ENCODE measurements at regions not wholly inside any gene's neighbourhood (a gene's known extent, or its start where the extent isn't known, plus 50 kb on each side); places are given as distances from the start of the nearest gene placed in this dataset.
A peak's percentile ranks its signal among the peaks of the same experiment; 100 is the strongest.

DNA sequence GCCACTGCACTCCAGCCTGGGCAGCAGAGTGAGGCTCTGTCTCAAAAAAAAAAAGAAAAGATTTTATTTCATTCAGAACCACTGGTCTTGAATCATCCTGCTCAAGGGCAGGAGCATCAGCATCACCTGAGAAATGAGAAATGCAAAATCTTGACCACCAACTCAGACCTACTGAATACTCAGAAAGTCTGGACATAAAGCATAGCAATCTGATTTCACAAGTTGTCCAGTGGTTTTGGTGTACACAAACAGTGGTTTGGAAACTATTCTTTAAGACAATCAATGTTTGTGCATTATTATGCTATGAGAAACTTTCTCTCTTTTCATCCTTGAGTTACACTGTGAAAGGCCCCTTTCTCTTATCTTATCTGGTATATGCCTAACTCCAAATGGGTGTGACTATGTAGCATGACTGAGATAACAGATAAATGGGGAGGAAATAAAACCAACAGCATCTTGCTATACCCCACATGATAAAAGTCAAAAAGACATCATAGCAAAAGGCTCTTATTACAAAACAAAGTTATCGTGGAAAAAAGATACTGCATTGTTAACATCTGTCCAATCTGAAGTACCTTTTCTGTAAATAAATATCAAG is 174.2 kb upstream of the STT3B start:
- no peak for DNase-seq

DNA sequence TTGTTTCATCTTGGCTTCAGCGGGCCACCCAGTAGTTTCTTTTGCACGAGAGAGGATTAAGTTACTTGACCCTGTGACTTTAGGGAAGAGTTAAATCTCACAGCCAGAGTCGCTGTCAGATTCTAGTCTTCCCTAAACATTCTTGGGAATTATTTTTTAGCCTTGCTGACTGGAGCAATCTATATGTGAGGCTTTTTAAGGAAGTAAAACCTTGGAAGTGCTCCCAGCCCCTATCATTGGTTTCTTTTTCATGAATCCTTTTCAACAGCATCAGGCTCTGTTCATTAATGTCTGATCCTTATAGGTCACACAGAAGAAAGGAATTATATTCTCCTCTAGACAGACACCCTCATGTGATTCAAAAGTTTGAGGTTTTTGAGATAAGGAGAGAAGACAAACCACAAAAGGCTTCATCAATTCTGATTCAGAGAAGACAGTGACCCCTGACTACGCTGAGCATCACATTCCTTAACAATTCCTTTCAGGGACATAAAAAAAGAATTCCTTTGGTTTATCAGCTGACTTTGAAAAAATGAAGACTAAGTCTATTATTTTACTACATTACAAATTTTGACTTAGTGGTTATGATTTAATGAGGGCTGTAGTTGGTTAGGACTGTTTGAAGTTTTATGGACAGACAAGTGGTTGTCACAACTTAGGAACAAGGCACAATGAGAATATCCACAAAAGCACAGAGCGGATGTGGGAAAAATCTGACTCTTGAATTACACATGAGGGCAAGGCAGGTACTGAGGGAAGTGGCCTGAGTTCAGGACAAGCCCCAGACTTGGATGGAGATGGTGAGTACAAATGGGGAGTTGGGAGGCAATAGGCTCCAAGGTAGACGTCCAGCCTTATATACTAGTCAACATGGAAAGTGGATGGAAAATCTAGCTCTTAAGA is 171.1 kb upstream of the STT3B start:
- no peak for DNase-seq

- DNase-seq = no peak
These were observed 168.5 kb upstream of the STT3B start for GRCh38 chr3:31364188-31364587.

- DNase-seq = no peak
These were observed 168.0 kb upstream of the STT3B start for GRCh38 chr3:31364711-31365110.

DNA sequence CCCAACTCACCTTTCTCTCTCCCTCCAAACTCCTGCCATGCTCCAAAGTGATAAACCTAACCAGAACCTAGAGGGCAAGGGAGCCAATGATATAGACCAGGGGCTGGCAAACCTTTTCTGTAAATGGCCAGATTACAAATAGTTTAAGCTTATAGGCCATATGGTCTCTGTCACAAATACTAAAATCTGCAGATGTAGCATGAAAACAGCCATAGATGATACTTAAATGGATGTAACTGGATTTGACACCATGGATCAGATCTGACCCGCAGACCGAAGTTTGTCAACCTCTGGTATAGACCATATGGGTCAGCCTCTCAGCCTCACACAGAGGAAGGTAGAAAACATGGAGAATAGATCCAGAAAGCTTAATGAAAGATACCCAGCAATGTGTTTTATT is 165.2 kb upstream of the STT3B start:
- DNase-seq = no peak

GRCh38 chr3:31369637-31370379 is 162.9 kb upstream of the STT3B start:
- DNase-seq = no peak

GRCh38 chr3:31370380-31370666 is 162.4 kb upstream of the STT3B start:
- DNase-seq = no peak

DNA sequence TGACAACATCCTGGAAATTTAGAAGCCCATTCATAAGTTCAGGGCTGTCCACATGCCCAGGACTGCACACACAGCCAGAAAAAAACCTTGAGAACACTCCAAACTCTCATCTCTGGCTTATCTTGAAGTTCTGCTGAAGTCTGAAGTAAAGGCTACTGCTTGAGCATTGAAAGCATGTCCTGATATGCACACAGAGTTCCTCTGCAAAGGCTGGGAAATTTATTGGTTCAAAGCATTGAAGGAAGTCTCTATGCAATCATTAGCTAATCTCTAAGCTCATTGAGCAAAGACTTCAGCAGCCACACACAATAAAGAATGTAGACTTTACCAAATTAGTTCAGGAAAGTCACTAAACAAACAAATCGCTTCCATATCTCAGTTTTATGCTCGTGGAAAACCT is 162.0 kb upstream of the STT3B start:
- DNase-seq = no peak

- no peak for DNase-seq
These were observed 161.1 kb upstream of the STT3B start for GRCh38 chr3:31371484-31372177.

DNA sequence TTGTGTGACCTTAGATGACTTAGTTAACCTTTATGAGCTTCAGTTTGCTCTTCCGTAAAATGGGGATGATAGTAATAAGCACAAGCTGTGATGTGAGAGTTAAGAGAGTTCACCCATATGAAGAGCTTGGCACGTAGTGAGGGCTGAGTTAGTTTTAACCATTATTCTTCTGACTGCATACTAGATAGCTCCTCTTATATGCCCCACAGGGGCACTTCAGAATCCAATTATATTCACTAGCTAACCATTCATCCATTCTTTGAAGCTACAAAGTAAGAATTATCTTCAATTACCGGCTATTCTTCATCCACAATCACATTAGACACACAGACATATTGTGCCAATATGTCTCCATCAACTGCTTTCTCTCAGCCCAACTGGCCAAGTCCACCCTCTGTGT is 159.0 kb upstream of the STT3B start:
- DNase-seq = no peak

GRCh38 chr3:31377045-31377642 is 155.6 kb upstream of the STT3B start:
- peak; percentile 22 for DNase-seq

GRCh38 chr3:31378231-31378630 is 154.5 kb upstream of the STT3B start:
- no peak for DNase-seq

- DNase-seq = no peak
These were observed 153.1 kb upstream of the STT3B start for GRCh38 chr3:31379598-31379997.

GRCh38 chr3:31382856-31383255 is 149.9 kb upstream of the STT3B start:
- no peak for DNase-seq

GRCh38 chr3:31384117-31384516 is 148.6 kb upstream of the STT3B start:
- DNase-seq = no peak

DNA sequence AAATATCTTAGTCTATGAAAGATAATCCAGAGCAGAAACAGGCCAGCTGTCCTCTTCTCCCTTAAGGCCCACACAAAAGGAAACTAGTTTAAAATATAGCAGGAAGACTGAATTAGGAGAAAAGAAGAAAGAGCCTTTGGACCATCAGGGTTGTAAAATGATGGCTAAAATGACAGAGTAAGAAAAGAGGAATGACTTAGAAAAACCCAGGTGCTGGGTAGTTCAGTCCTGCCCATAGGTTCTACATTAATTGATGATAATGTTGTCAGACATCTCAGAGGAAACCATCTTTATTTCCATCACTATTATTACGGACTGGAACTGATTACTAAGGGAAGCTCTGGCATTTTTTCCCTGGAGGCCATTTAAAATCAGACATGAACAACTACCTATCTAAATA is 142.8 kb upstream of the STT3B start:
- no peak for DNase-seq

GRCh38 chr3:31390466-31390865 is 142.3 kb upstream of the STT3B start:
- DNase-seq = no peak

DNA sequence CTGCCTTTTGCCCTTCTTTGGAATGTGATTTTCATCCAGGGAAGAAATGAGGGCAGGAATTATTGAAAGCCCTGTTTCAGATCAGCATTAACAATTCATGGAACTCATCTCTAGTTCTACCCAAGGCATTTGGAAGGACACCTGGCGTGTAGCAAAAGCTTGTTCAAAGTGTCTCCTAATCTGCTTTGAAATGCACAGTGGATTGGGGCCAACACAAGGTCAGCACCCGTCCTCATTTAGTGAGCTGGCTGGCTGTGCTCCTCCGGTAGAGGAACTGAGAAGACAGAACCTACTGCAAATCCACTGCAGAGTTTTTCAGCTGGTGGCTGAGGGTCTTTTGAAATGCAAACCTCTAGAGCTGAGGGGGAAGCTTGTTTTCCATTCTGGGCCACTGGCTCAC is 141.6 kb upstream of the STT3B start:
- no peak for DNase-seq

- no peak for DNase-seq
These were observed 140.2 kb upstream of the STT3B start for GRCh38 chr3:31392568-31392967.

DNA sequence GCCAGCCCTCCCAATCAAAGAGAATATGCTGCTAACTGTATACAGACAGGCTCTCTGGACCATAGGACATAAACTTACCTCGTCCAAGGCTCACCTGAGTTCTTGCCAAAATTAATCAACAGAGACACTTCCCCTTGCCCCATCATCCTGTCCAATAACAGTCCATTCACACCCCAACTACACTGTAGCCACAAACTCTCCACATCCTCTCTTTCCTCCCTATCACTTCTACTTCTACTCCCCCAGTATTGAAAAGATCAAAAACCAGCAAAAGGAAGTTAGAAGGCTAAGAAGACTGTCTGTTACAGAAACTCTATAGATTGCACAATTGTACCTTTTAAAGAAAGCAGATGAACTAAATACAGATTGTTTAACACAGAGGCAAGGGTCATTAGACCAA is 133.5 kb upstream of the STT3B start:
- no peak for DNase-seq

- DNase-seq = no peak
These were observed 130.6 kb upstream of the STT3B start for GRCh38 chr3:31402117-31402516.

- no peak for DNase-seq
These were observed 129.5 kb upstream of the STT3B start for GRCh38 chr3:31403197-31403596.

DNA sequence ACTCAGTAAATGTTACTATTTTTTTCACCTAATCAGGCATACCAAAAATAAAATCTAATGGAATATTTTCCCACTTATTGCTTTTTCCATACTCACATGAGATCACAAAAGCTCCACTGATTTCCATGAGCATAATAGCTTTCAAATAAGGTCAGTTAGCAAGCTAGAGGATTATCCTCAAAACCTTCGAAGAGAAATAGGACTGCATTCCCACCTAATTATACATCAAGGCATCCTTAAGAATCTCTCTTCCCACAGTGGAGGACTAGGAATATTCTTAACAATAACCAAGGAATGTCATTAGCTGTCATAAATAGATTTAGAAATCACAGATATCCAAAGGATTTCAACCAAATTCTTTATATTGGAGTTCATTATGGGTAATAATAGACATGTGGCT is 127.9 kb upstream of the STT3B start:
- DNase-seq = no peak

All from stimulated activated CD4-positive, alpha-beta T cell treated with anti-CD3 and anti-CD28 coated beads, Interleukin-15, amount 100 ng/mL, for 24 hours (primary cell).